ENCODE measurements at regions not wholly inside any gene's neighbourhood (a gene's known extent, or its start where the extent isn't known, plus 50 kb on each side); places are given as distances from the start of the nearest gene placed in this dataset.
"Not testable (repeated sequence)": the region's sequence is repeated elsewhere in the genome, so short reads cannot be mapped to it uniquely, and the experiment has no call there.

DNA sequence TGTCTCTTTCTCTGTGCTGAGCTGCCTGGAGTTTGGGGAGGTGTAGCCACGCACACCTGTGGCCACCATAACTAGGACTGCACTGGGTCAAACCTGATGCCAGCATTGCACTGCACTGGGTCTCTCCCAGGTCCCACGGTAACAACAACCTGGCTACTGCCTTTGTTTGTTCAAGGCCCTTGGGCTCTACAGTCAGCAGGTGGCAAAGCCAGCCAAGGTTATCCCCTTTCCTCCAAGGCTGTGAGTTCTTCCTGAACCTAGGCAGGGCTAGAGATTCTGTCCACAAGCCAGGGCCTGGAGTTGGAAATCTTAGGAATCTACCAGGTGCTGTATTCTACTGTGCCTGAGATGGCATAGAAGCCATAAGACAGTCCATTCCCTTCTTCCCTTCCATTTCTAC lies 126.7 kb upstream of the MAGEE2 start:
- Mint-ChIP-seq H3K4me1 (ENCODE audit: low read depth) (no peaks in the 10 kb centered on the region), H3K9me3 (no peaks in the 10 kb centered on the region), H3K36me3 (ENCODE audit: low read depth) (no peaks in the 10 kb centered on the region), H3K4me3 (no peak overlapping the region), H3K27ac (no peak overlapping the region), H3K27me3 (no peaks in the 10 kb centered on the region)
- ATAC-seq (no peak), DNase-seq (no peak)
- intact Hi-C loops (cut with micrococcal nuclease), result no loop called here
- TF ChIP-seq, protein P1, sequence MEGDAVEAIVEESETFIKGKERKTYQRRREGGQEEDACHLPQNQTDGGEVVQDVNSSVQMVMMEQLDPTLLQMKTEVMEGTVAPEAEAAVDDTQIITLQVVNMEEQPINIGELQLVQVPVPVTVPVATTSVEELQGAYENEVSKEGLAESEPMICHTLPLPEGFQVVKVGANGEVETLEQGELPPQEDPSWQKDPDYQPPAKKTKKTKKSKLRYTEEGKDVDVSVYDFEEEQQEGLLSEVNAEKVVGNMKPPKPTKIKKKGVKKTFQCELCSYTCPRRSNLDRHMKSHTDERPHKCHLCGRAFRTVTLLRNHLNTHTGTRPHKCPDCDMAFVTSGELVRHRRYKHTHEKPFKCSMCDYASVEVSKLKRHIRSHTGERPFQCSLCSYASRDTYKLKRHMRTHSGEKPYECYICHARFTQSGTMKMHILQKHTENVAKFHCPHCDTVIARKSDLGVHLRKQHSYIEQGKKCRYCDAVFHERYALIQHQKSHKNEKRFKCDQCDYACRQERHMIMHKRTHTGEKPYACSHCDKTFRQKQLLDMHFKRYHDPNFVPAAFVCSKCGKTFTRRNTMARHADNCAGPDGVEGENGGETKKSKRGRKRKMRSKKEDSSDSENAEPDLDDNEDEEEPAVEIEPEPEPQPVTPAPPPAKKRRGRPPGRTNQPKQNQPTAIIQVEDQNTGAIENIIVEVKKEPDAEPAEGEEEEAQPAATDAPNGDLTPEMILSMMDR (IDR thresholded peaks at IDR 0.05), result no peak
- ChIA-PET POLR2A (no interaction called here), CTCF (no interaction called here)

DNA sequence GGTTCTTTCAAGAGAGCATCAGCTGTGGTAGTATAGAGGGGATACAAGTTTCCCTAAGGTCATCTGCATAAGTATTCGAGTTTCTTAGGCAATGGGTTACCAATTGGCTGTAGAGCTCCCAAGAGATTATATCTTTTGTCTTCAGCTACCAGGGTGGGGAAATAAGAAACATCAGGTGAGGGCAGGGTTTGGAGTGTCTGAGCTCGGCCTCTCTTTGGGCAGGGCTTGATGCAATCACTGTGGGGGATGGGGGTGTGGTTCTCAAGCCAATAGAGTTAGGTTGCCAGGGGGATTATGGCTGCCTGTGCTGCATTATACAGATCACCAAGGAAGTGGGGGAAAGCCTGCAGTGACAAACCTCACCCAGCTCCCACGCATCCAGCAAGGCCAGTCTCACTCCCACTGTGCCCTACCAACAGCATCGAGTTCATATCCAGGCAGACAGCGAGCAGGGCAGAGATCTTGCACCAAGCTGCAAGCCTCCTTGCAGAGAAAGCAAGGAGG lies 172.1 kb upstream of the MAGEE2 start:
- Mint-ChIP-seq H3K36me3 (ENCODE audit: low read depth) (no peaks in the 10 kb centered on the region), H3K4me1 (ENCODE audit: low read depth) (no peaks in the 10 kb centered on the region), H3K27ac (no peak overlapping the region), H3K9me3 (no peaks in the 10 kb centered on the region), H3K4me3 (no peak overlapping the region), H3K27me3 (peaks cover 6% of the 10 kb centered on the region)
- ATAC-seq (no peak), DNase-seq (no peak)
- intact Hi-C loops (cut with micrococcal nuclease), result no loop called here
- POLR2A ChIA-PET, result no interaction called here
- CTCF ChIA-PET, result interaction anchor here (0.6 kb wide), 1 partner anchor 1492 kb away, joined by 3 read pairs; no protein-coding TSS in a partner anchor
- TF ChIP-seq, protein P1 (IDR thresholded peaks at IDR 0.05), result no peak

DNA sequence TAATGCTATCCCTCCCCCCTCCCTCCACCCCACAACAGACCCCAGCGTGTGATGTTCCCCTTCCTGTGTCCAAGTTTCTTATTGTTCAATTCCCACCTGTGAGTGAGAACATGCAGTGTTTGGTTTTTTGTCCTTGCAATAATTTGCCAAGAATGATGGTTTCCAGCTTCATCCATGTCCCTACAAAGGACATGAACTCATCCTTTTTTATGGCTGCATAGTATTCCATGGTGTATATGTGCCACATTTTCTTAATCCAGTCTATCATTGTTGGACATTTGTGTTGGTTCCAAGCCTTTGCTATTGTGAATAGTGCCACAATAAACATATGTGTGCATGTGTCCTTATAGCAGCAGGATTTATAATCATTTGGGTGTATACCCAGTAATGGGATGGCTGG lies 176.3 kb upstream of the MAGEE2 start:
- intact Hi-C loops (cut with micrococcal nuclease); H3K4me1 Mint-ChIP-seq (ENCODE audit: low read depth); H3K27ac Mint-ChIP-seq; ATAC-seq; H3K36me3 Mint-ChIP-seq (ENCODE audit: low read depth); H3K4me3 Mint-ChIP-seq; POLR2A ChIA-PET; DNase-seq; H3K9me3 Mint-ChIP-seq; CTCF ChIA-PET; H3K27me3 Mint-ChIP-seq: not testable (repeated sequence)

DNA sequence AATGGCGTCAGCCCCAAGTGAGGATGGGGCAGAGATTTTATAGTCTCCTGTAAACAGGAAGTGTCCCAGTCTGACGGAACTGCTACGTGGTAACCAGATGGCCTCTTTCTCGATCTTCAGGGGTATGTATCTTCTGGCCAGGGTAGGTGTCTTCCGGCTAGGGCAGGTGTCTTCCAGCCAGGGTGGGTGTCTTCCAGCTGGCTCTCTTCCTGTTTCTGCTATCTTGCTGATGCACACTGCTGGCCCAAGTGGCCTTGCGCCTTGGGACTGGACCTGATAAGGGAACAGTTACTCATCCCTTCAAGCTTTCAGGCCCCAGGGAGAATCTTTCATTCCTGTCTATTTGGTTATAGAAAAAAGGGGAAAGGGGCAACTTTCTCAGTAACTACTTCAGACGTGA lies 178.7 kb upstream of the MAGEE2 start:
- POLR2A ChIA-PET, result no interaction called here
- H3K4me3 Mint-ChIP-seq, result no peak overlapping the region
- DNase-seq, result no peak
- H3K27me3 Mint-ChIP-seq, result no peaks in the 10 kb centered on the region
- no peak for ATAC-seq
- TF ChIP-seq, protein P1 (IDR thresholded peaks at IDR 0.05), result no peak
- H3K27ac Mint-ChIP-seq, result no peak overlapping the region
- no peaks in the 10 kb centered on the region for H3K36me3 Mint-ChIP-seq (ENCODE audit: low read depth)
- H3K4me1 Mint-ChIP-seq (ENCODE audit: low read depth), result no peaks in the 10 kb centered on the region
- no peaks in the 10 kb centered on the region for H3K9me3 Mint-ChIP-seq
- intact Hi-C loops (cut with micrococcal nuclease), result no loop called here
- CTCF ChIA-PET, result no interaction called here

DNA sequence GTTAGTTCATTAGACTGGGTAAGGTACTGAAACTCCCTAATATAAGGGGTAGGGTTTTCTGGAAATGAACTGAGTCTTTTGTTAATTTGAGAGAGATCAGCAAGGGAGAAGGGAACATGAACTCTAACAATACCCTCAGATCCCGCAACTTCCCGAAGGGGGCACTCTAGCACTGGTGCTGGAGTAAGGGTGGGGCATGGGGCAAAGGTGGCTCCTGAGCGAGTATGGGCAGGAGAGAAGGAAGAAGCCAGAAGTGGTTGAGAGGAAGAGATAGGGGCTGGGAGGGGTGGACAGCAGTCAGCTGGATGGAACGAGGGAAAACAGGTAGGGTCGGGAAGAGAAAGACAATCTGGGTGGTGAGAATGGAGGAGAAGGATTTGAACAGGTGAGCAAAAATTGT lies 183.2 kb upstream of the MAGEE2 start:
- no peak overlapping the region for H3K4me3 Mint-ChIP-seq
- H3K27me3 Mint-ChIP-seq, result no peaks in the 10 kb centered on the region
- H3K36me3 Mint-ChIP-seq (ENCODE audit: low read depth), result no peaks in the 10 kb centered on the region
- DNase-seq (peak; percentile 36), ATAC-seq (no peak)
- ChIA-PET POLR2A (no interaction called here), CTCF (no interaction called here)
- no peaks in the 10 kb centered on the region for H3K9me3 Mint-ChIP-seq
- no peak overlapping the region for H3K27ac Mint-ChIP-seq
- intact Hi-C loops (cut with micrococcal nuclease), result no loop called here
- no peaks in the 10 kb centered on the region for H3K4me1 Mint-ChIP-seq (ENCODE audit: low read depth)
- TF ChIP-seq, protein P1 (IDR thresholded peaks at IDR 0.05), result no peak

DNA sequence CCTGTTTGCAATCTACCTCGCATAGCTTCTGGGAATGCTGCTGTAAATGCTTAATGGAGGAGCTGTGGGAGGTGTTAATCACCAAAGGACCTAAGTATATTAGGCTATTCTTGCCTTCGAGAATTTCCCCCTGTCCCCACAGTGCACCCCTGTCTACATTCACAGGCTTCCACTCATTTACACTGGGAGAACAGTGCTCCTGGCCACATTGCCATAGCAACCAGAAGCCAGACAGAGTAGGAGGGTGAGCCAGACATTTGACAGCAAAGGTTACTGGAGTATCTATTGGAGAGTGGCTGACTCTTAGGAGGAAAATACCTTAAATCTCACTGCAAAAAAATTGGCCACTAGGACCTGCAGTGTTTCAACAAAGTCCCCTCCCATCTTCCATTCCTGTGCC lies 185.9 kb upstream of the PBDC1 start:
- ATAC-seq (no peak), DNase-seq (no peak)
- CTCF ChIA-PET, result no interaction called here
- H3K27me3 Mint-ChIP-seq, result peaks cover 7% of the 10 kb centered on the region
- POLR2A ChIA-PET, result no interaction called here
- no peaks in the 10 kb centered on the region for H3K4me1 Mint-ChIP-seq (ENCODE audit: low read depth)
- H3K27ac Mint-ChIP-seq, result no peak overlapping the region
- H3K9me3 Mint-ChIP-seq, result no peaks in the 10 kb centered on the region
- no peak overlapping the region for H3K4me3 Mint-ChIP-seq
- TF ChIP-seq, protein P1 (IDR thresholded peaks at IDR 0.05), result no peak
- intact Hi-C loops (cut with micrococcal nuclease), result no loop called here
- no peaks in the 10 kb centered on the region for H3K36me3 Mint-ChIP-seq (ENCODE audit: low read depth)
